ENCODE measurements at regions not wholly inside any gene's neighbourhood (a gene's known extent, or its start where the extent isn't known, plus 50 kb on each side); places are given as distances from the start of the nearest gene placed in this dataset.

GRCh38 chr1:183720028-183720427 is 66.9 kb upstream of the APOBEC4 start:
- Histone ChIP-seq H3K27ac (ENCODE audit: insufficient read length, low read depth, low read length) (no peak overlapping the region), H3K23ac (ENCODE audit: insufficient read length, low read depth, low read length) (no peak overlapping the region), H4K91ac (ENCODE audit: insufficient read length, low read depth, low read length) (no peak overlapping the region), H3K4ac (ENCODE audit: low read depth, low read length) (no peak overlapping the region), H3K56ac (ENCODE audit: insufficient read length, low read depth, low read length) (no peak overlapping the region), H3K79me1 (ENCODE audit: insufficient read depth, low read depth, low read length, poor library complexity, severe bottlenecking) (no peaks in the 10 kb centered on the region), H4K8ac (replicated peaks; ENCODE audit: insufficient read length, low read depth, low read length) (no peak overlapping the region), H2AK5ac (ENCODE audit: insufficient read length, low read length) (no peak overlapping the region), H3K27me3 (ENCODE audit: insufficient read depth, low read length) (no peaks in the 10 kb centered on the region), H3K79me2 (ENCODE audit: insufficient read depth, low read length) (no peaks in the 10 kb centered on the region), H3K4me2 (ENCODE audit: insufficient read depth, insufficient read length, low read length) (no peak overlapping the region), H3K9ac (ENCODE audit: extremely low read depth, insufficient read length, low read length) (no peak overlapping the region), H3K4me1 (ENCODE audit: insufficient read depth, low read length) (peaks cover 3% of the 10 kb centered on the region; the same call in 1 of the 2 replicates), H4K5ac (ENCODE audit: insufficient read length, low read depth, low read length) (no peak overlapping the region), H3K18ac (ENCODE audit: insufficient read length, low read depth, low read length) (no peak overlapping the region), H3K14ac (ENCODE audit: insufficient read depth, low read length) (no peak overlapping the region), H2BK12ac (ENCODE audit: insufficient read length, low read depth, low read length) (no peak overlapping the region), H2AFZ (ENCODE audit: low read length) (no peak overlapping the region), H2BK5ac (ENCODE audit: insufficient read length, low read length) (no peak overlapping the region), H3K23me2 (ENCODE audit: insufficient read length, low read depth, low read length, poor library complexity, severe bottlenecking) (no peaks in the 10 kb centered on the region), H4K20me1 (ENCODE audit: control insufficient read depth, insufficient read depth, insufficient read length) (no peaks in the 10 kb centered on the region), H2BK15ac (ENCODE audit: low read depth, low read length) (no peak overlapping the region), H2BK20ac (ENCODE audit: low read depth, low read length, poor library complexity, severe bottlenecking) (no peak overlapping the region), H3K9me3 (ENCODE audit: control insufficient read depth, low read depth, low read length) (no peaks in the 10 kb centered on the region), H2BK120ac (ENCODE audit: low read depth, low read length, poor library complexity, severe bottlenecking) (no peak overlapping the region), H3T11ph (ENCODE audit: low read length) (no peak overlapping the region)
- Mint-ChIP-seq H3K27ac (no peak overlapping the region), H3K9me3 (no peaks in the 10 kb centered on the region), H3K27me3 (ENCODE audit: low read depth) (no peaks in the 10 kb centered on the region; the same call in 1 of the 2 replicates), H3K4me3 (no peak overlapping the region), H3K36me3 (ENCODE audit: insufficient read depth in 1 of 3, low read depth in 3 of 3) (no peaks in the 10 kb centered on the region), H3K4me1 (peaks cover 4 to 9% of the 10 kb centered on the region in 2 experiments; a peak in 3 of 4 replicates)
- no peak for DNase-seq
- 100% methylated on average over 1 of the region's 3 CpGs for WGBS (ENCODE audit: extremely low coverage, insufficient read length, low lambda C conversion rate)
- TF ChIP-seq, protein P1, sequence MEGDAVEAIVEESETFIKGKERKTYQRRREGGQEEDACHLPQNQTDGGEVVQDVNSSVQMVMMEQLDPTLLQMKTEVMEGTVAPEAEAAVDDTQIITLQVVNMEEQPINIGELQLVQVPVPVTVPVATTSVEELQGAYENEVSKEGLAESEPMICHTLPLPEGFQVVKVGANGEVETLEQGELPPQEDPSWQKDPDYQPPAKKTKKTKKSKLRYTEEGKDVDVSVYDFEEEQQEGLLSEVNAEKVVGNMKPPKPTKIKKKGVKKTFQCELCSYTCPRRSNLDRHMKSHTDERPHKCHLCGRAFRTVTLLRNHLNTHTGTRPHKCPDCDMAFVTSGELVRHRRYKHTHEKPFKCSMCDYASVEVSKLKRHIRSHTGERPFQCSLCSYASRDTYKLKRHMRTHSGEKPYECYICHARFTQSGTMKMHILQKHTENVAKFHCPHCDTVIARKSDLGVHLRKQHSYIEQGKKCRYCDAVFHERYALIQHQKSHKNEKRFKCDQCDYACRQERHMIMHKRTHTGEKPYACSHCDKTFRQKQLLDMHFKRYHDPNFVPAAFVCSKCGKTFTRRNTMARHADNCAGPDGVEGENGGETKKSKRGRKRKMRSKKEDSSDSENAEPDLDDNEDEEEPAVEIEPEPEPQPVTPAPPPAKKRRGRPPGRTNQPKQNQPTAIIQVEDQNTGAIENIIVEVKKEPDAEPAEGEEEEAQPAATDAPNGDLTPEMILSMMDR (conservative IDR thresholded peaks at IDR 0.05) = no peak
